ENCODE measurements at regions not wholly inside any gene's neighbourhood (a gene's known extent, or its start where the extent isn't known, plus 50 kb on each side); places are given as distances from the start of the nearest gene placed in this dataset.

DNA sequence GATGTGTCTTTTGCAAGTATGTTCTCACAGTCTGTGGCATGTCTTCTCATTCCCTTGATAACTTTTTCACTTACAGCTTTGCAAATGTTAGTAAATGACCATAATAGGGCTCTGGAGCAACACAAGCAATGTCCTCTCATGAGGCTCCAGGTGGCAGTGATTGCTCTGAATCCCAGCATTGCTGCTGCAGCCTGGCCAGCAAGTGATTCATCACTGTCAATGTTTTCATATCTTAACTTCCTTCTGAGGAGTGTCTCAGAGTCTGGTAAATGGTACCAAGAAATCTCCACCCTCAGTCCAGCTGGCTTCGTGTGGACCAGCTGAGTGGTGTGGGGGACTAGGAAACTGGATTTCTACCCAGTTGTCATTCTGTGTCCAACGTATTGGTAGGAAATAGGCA, 139.6 kb downstream of the MYLK4 start:
- Histone ChIP-seq H3K9me3 (ENCODE audit: control insufficient read depth, low read length) (no peaks in the 10 kb centered on the region), H3K79me2 (no peaks in the 10 kb centered on the region), H3K4me3 (ENCODE audit: low read depth, low read length) (no peak overlapping the region), H3K36me3 (ENCODE audit: control insufficient read depth, insufficient read depth, low read length) (no peaks in the 10 kb centered on the region), H3K9ac (no peak overlapping the region), H2AFZ (no peak overlapping the region), H3K27ac (no peak overlapping the region), H3K27me3 (ENCODE audit: control insufficient read depth, insufficient read depth, low read length) (no peaks in the 10 kb centered on the region), H3K4me2 (ENCODE audit: low read length) (no peak overlapping the region), H3K4me1 (no peaks in the 10 kb centered on the region)
- TF ChIP-seq, protein P1, sequence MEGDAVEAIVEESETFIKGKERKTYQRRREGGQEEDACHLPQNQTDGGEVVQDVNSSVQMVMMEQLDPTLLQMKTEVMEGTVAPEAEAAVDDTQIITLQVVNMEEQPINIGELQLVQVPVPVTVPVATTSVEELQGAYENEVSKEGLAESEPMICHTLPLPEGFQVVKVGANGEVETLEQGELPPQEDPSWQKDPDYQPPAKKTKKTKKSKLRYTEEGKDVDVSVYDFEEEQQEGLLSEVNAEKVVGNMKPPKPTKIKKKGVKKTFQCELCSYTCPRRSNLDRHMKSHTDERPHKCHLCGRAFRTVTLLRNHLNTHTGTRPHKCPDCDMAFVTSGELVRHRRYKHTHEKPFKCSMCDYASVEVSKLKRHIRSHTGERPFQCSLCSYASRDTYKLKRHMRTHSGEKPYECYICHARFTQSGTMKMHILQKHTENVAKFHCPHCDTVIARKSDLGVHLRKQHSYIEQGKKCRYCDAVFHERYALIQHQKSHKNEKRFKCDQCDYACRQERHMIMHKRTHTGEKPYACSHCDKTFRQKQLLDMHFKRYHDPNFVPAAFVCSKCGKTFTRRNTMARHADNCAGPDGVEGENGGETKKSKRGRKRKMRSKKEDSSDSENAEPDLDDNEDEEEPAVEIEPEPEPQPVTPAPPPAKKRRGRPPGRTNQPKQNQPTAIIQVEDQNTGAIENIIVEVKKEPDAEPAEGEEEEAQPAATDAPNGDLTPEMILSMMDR (IDR thresholded peaks at IDR 0.05), result no peak

DNA sequence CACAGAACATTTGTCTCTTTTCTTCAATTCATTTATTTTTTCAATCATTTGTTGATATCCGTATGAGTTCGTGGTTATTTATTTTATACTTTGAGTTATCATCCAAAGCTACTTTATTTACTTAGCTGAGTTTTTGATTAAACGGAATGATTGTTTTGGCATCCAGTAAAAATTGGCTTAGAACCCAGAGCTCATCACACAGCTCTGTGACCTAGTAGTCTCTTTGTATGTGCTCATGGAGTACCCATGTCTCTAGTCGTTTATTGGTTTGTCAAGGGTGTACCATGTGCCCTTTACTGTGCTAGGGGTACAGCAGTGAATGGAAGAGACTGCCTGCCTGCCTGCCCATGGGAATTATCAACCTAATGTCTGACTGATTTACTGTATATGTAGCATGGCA, 142.2 kb downstream of the MYLK4 start:
- H3K27me3 ChIP-seq (ENCODE audit: control insufficient read depth, insufficient read depth, low read length), result no peaks in the 10 kb centered on the region
- TF ChIP-seq, protein P1 (IDR thresholded peaks at IDR 0.05), result no peak
- no peak overlapping the region for H2AFZ ChIP-seq
- no peak overlapping the region for H3K4me2 ChIP-seq (ENCODE audit: low read length)
- H3K4me3 ChIP-seq (ENCODE audit: low read depth, low read length), result no peak overlapping the region
- no peak overlapping the region for H3K9ac ChIP-seq
- no peaks in the 10 kb centered on the region for H3K9me3 ChIP-seq (ENCODE audit: control insufficient read depth, low read length)
- no peaks in the 10 kb centered on the region for H3K4me1 ChIP-seq
- no peak overlapping the region for H3K27ac ChIP-seq
- no peaks in the 10 kb centered on the region for H3K36me3 ChIP-seq (ENCODE audit: control insufficient read depth, insufficient read depth, low read length)
- H3K79me2 ChIP-seq, result no peaks in the 10 kb centered on the region

- TF ChIP-seq, protein P1 (IDR thresholded peaks at IDR 0.05), result no peak
- no peak overlapping the region for H3K4me3 ChIP-seq (ENCODE audit: low read depth, low read length)
These were observed 150.4 kb downstream of the MYLK4 start for GRCh38 chr6:2600363-2600762.

GRCh38 chr6:2599817-2600216, 150.9 kb downstream of the MYLK4 start:
- H3K4me1 ChIP-seq, result no peaks in the 10 kb centered on the region
- TF ChIP-seq, protein P1 (IDR thresholded peaks at IDR 0.05), result no peak
- no peak overlapping the region for H3K4me3 ChIP-seq (ENCODE audit: low read depth, low read length)
- H3K36me3 ChIP-seq (ENCODE audit: control insufficient read depth, insufficient read depth, low read length), result no peaks in the 10 kb centered on the region
- H3K27me3 ChIP-seq (ENCODE audit: control insufficient read depth, insufficient read depth, low read length), result no peaks in the 10 kb centered on the region
- no peaks in the 10 kb centered on the region for H3K79me2 ChIP-seq
- no peak overlapping the region for H3K27ac ChIP-seq
- H2AFZ ChIP-seq, result no peak overlapping the region
- H3K9me3 ChIP-seq (ENCODE audit: control insufficient read depth, low read length), result no peaks in the 10 kb centered on the region
- no peak overlapping the region for H3K9ac ChIP-seq
- no peak overlapping the region for H3K4me2 ChIP-seq (ENCODE audit: low read length)

More at GRCh38 chr6:2600363-2600762, 150.4 kb downstream of the MYLK4 start:
- H3K27me3 ChIP-seq (ENCODE audit: control insufficient read depth, insufficient read depth, low read length), result no peaks in the 10 kb centered on the region
- no peak overlapping the region for H3K27ac ChIP-seq
- no peaks in the 10 kb centered on the region for H3K79me2 ChIP-seq
- H3K4me1 ChIP-seq, result no peaks in the 10 kb centered on the region
- H2AFZ ChIP-seq, result no peak overlapping the region
- H3K9ac ChIP-seq, result no peak overlapping the region
- no peaks in the 10 kb centered on the region for H3K36me3 ChIP-seq (ENCODE audit: control insufficient read depth, insufficient read depth, low read length)
- no peak overlapping the region for H3K4me2 ChIP-seq (ENCODE audit: low read length)
- H3K9me3 ChIP-seq (ENCODE audit: control insufficient read depth, low read length), result no peaks in the 10 kb centered on the region

GRCh38 chr6:2598867-2599266, 151.9 kb downstream of the MYLK4 start:
- Histone ChIP-seq H3K4me2 (ENCODE audit: low read length) (no peak overlapping the region), H3K9me3 (ENCODE audit: control insufficient read depth, low read length) (no peaks in the 10 kb centered on the region), H2AFZ (no peak overlapping the region), H3K4me1 (no peaks in the 10 kb centered on the region), H3K79me2 (no peaks in the 10 kb centered on the region), H3K36me3 (ENCODE audit: control insufficient read depth, insufficient read depth, low read length) (no peaks in the 10 kb centered on the region), H3K4me3 (ENCODE audit: low read depth, low read length) (no peak overlapping the region), H3K9ac (no peak overlapping the region), H3K27me3 (ENCODE audit: control insufficient read depth, insufficient read depth, low read length) (no peaks in the 10 kb centered on the region), H3K27ac (no peak overlapping the region)
- TF ChIP-seq, protein P1 (IDR thresholded peaks at IDR 0.05), result no peak

Data from parathyroid adenoma (tissue), 2 donors.